Choroid plexus epithelial cell (primary cell): ENCODE measurements at regions not wholly inside any gene's neighbourhood (a gene's known extent, or its start where the extent isn't known, plus 50 kb on each side); places are given as distances from the start of the nearest gene placed in this dataset.

Source experiments
- DNase-seq: peaks from one replicate; pipeline ENCODE4 v3.0.0-alpha.2; 2010; ENCODE audit warnings: low read depth
- H3K4me3 ChIP-seq: 2 replicates; pipeline ENCODE4 v1.5.1; 2011; ENCODE audit warnings: low read depth, mild to moderate bottlenecking, control low read depth, low read length, moderate library complexity
- CTCF ChIP-seq: conservative IDR thresholded peaks from 2 replicates; pipeline ENCODE4 v1.5.1; 2011; ENCODE audit warnings: low read depth, mild to moderate bottlenecking, control low read depth, inconsistent platforms, low read length, moderate library complexity

- H3K4me3 ChIP-seq, result no peak overlapping the region
- TF ChIP-seq CTCF, result no peak
- DNase-seq, result peak; percentile 61
These were observed 119.3 kb upstream of the SEC61G start for GRCh38 chr7:54878339-54878738.

GRCh38 chr7:54879776-54880175 is 120.8 kb upstream of the SEC61G start:
- no peak for DNase-seq
- no peak overlapping the region for H3K4me3 ChIP-seq
- no peak for TF ChIP-seq CTCF

- no peak for TF ChIP-seq CTCF
- no peak overlapping the region for H3K4me3 ChIP-seq
- DNase-seq, result no peak
These were observed 121.4 kb upstream of the SEC61G start for GRCh38 chr7:54880326-54880989.

GRCh38 chr7:54881816-54882520 is 123.0 kb upstream of the SEC61G start:
- no peak overlapping the region for H3K4me3 ChIP-seq
- TF ChIP-seq CTCF, result no peak
- no peak for DNase-seq

- DNase-seq, result no peak
- no peak for TF ChIP-seq CTCF
These were observed 123.7 kb upstream of the SEC61G start for GRCh38 chr7:54882694-54883093.

GRCh38 chr7:54883576-54883975 is 124.6 kb upstream of the SEC61G start:
- H3K4me3 ChIP-seq, result no peak overlapping the region
- no peak for TF ChIP-seq CTCF
- no peak for DNase-seq

More at GRCh38 chr7:54882694-54883093, 123.7 kb upstream of the SEC61G start:
- no peak overlapping the region for H3K4me3 ChIP-seq

GRCh38 chr7:54885285-54885684 is 126.3 kb upstream of the SEC61G start:
- H3K4me3 ChIP-seq, result no peak overlapping the region
- DNase-seq, result no peak
- TF ChIP-seq CTCF, result no peak
